GM23338 (cell line): ENCODE measurements at regions not wholly inside any gene's neighbourhood (a gene's known extent, or its start where the extent isn't known, plus 50 kb on each side); places are given as distances from the start of the nearest gene placed in this dataset.

Experiments
- CREB1 ChIP-seq: fragments of 250-450 bp; sonication (Bioruptor Pico); IDR thresholded peaks from 2 replicates; pipeline ENCODE4 v1.5.0; 2020; ENCODE audit warnings: low read depth, mild to moderate bottlenecking, moderate library complexity
- CTCF ChIP-seq, 2 experiments: fragments of 200-600 bp in 1 of 2; sonication (generic) in 1 of 2; conservative IDR thresholded peaks; 2 replicates each; pipeline versions ENCODE4 v1.5.1 to v1.6.1; 2016 to 2017; ENCODE audit warnings: antibody characterized with exemption in 2 of 2, low read depth in 2 of 2, mild to moderate bottlenecking in 2 of 2, moderate library complexity in 1 of 2
- ETS1 ChIP-seq: IDR thresholded peaks from 2 replicates; pipeline ENCODE4 v1.6.1; 2016; ENCODE audit warnings: antibody characterized with exemption
- EZH2 ChIP-seq: fragments of 200-600 bp; sonication (generic); IDR thresholded peaks from one replicate; pipeline ENCODE4 v1.8.0; 2017; ENCODE audit warnings: antibody characterized with exemption, mild to moderate bottlenecking, low read depth; ENCODE audit not compliant: unreplicated experiment
- EZH2phosphoT487 ChIP-seq: fragments of 200-600 bp; sonication (generic); IDR thresholded peaks from one replicate; pipeline ENCODE4 v1.8.1; 2018; ENCODE audit warnings: antibody characterized with exemption; ENCODE audit not compliant: unreplicated experiment
- JUNB ChIP-seq: IDR thresholded peaks from one replicate; pipeline ENCODE4 v1.6.1; 2016; ENCODE audit warnings: antibody characterized with exemption; ENCODE audit not compliant: unreplicated experiment
- NANOG ChIP-seq: IDR thresholded peaks from 2 replicates; pipeline ENCODE4 v1.6.1; 2016; ENCODE audit warnings: antibody characterized with exemption, borderline replicate concordance
- POLR2AphosphoS5 ChIP-seq: IDR thresholded peaks from 2 replicates; pipeline ENCODE4 v1.6.1; 2016; ENCODE audit warnings: antibody characterized with exemption, low read depth
- REST ChIP-seq: IDR thresholded peaks from one replicate; pipeline ENCODE4 v1.6.1; 2018; ENCODE audit warnings: antibody characterized with exemption; ENCODE audit not compliant: unreplicated experiment
- STAT1 ChIP-seq: IDR thresholded peaks from one replicate; pipeline ENCODE4 v1.6.1; 2016; ENCODE audit warnings: antibody characterized with exemption; ENCODE audit not compliant: unreplicated experiment
- ZNF114 ChIP-seq: fragments of 250-450 bp; sonication (Bioruptor Pico); IDR thresholded peaks from 2 replicates; pipeline ENCODE4 v1.5.0; 2020; ENCODE audit warnings: mild to moderate bottlenecking, moderate library complexity
- ZNF331 ChIP-seq: fragments of 250-450 bp; sonication (Bioruptor Pico); IDR thresholded peaks from 2 replicates; pipeline ENCODE4 v1.5.0; 2020; ENCODE audit warnings: low read depth, mild to moderate bottlenecking, moderate library complexity
- ZNF462 ChIP-seq: fragments of 250-450 bp; sonication (Bioruptor Pico); IDR thresholded peaks from 2 replicates; pipeline ENCODE4 v1.5.0; 2020; ENCODE audit warnings: mild to moderate bottlenecking, moderate library complexity

GRCh38 chr18:35770376-35771014 is 189.0 kb downstream of the GALNT1 start:
- TF ChIP-seq CTCF (conservative IDR thresholded peaks at IDR 0.05; ENCODE audit: low read depth in 2 of 2) = no peak
- no peak for TF ChIP-seq ZNF462
- no peak for TF ChIP-seq JUNB
- no peak for TF ChIP-seq EZH2phosphoT487
- no peak for TF ChIP-seq POLR2AphosphoS5
- no peak for TF ChIP-seq REST
- no peak for TF ChIP-seq CREB1
- no peak for TF ChIP-seq EZH2
- TF ChIP-seq ZNF114 (CRISPR knock-in tag) = no peak
- TF ChIP-seq NANOG = no peak
- TF ChIP-seq STAT1 = no peak
- TF ChIP-seq ETS1 = no peak
- no peak for TF ChIP-seq ZNF331 (CRISPR knock-in tag)
